ENCODE measurements at regions not wholly inside any gene's neighbourhood (a gene's known extent, or its start where the extent isn't known, plus 50 kb on each side); places are given as distances from the start of the nearest gene placed in this dataset.
"Not testable (repeated sequence)": the region's sequence is repeated elsewhere in the genome, so short reads cannot be mapped to it uniquely, and the experiment has no call there.

DNA sequence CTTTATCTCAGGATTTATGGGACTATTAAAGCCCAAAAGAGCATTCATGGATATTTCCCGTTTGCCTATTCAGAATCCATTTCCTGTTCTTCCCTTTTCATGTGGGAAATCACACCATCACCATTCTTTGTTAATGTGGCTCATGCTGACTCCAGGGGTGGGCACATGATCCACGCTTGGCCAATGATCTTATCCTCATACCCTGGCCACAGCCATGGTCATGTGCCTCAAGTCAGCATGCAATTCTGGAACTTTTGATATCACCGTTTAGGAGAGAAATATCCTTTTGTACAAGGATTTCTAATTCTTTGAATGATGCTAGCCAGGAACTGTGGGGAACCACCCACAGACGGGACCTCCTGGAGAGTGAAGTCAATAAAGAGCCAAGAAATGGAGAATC, 272.2 kb downstream of the PRELID2 start:
- no peak for DNase-seq

DNA sequence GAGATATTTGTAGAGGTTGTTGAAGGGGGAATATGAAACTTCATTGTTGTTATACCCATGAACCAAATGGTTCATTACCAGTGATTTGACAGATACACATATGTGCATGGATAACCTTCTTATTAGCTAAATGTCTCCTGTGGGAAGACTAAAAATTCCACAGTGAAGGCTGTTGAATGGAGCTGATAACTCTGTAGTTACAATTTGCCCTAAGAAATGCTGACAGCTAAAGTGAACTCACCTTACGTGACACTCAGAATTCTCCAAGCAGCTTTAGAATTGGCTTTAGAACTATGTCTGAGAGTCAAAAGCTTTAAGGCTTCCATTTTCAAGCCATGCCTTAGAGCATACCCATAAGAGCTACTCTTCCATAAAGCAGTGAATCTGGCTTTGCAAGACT, 276.9 kb downstream of the PRELID2 start:
- DNase-seq, result no peak

DNA sequence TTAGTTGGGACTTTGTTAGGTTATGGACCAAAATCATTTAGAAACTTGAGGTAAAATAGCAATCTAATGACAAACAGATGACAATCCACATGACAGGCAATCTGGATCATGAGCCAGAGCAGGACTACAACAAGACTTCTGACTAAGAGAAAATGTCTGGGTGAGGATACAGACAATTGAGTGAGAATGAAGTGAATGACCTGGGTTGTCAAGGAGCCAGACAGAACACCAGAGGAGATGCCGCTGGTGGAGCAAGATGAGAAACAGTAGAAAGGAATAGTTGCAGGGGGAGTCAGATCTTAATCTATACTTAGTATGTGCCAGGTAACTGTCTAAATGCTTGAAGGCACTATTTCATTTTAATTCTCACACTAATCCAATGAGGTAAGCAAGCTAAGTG, 277.8 kb downstream of the PRELID2 start:
- DNase-seq, result no peak

DNA sequence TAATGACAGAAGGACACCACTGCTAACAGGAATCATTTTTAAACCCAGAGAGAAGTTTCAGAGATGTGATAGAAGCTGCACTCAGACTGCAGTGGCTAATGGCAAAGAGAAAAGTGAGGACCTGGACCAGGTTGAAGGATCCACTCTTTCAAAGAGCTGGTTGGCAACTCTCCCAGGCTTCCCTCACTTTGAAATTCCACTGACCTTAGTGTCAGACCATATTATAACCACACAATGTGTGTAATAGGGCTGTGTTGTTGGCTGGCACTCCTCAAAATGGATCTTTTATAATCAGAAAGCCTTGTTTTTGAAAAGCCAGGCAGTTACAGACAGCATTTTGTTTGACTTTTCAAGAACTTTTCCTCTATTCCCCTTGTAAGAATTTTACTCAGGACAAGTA, 280.7 kb downstream of the PRELID2 start:
- no peak for DNase-seq

DNA sequence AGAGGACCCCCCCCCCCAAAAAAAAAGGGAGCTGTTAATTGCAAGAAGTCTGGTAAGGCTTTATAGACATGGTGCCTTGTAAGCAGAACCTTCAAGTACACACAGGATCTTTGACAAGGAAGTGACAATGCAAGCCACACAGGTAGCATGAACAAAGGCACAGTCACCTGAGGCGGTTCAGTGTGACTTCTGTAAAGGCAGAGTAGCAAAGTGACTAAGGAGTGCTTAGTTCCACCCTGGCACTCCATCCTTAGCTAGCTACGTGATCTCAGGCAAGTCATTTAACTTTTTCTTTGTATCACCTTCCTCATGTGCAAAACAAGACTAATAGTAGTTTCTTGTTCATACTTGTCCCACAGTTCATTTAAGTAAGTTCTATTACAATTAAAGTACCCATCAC, 282.0 kb downstream of the PRELID2 start:
- no peak for DNase-seq

DNA sequence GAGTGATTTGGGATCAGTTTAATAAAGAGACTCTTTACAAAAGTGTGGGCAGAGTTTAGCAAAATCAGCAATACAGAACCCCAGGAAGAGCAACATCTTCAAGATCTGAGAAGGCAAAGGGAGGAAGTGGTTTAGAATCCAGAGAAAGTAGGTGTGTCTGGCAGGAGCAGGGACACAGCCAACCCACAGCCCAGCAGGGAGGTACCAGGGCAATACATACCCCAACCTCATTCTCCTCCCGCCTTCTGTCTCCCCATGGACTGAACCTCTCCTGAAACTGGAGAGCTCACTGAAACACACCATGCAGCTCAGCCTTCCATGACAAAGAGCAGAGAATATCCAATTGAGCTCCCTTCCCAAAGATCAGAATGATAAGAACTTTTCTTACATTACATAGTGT, 283.4 kb downstream of the PRELID2 start:
- DNase-seq, result no peak

DNA sequence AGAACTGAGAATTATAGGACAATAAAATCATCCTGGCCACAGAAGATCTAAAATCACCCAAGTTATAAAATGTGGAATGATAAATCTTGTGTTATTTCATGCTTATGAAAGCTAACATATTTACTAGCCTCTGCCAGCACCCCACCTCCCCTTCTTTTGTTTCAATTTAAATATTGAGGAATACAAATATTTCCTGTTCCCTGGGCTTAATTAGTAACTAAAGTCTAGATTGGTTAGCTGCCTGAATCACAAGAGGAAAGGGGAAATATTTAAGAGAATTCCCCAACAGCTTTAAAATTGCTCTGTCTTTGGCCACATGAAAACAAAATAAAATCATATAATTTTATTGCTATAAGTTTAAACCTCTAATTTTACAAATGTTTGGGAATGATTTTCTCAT, 287.0 kb downstream of the PRELID2 start:
- DNase-seq, result no peak

DNA sequence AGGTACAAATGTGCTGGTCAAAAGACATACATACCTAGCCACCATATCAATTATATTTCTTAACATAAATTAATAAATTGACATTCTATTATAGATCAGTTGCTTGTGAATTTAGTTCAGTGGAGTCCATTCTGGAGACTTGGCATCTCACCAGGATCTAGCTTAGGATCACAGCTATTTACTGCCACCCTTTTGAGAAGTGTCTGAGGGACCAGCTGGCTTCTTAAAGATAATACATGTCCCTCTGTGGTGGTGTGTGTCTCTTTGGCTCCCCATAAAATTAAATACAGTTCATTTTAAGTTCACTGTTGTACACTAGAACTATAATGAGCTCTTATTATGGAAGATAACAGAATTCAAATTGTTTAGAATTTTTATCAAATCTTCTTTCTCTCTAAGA, 290.7 kb downstream of the PRELID2 start:
- DNase-seq, result no peak

DNA sequence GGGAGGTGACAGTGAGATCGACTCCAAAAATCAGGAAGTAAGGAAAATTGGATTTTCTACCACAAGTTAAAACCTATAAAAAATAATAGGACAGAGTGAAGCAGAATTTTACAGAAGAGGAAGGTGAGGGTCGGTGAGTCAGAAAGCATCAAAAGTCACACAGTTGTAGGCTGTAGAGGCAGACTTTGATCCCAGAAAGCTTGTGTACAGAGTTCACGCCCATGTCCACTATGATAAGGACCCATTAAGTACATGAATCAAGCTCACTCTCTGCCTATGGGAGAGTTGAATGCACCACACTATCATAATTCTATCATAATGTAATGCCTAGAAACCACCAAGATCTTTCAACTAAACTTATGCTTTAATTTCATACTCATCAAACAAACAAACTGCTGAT, 291.2 kb downstream of the PRELID2 start:
- no peak for DNase-seq

DNA sequence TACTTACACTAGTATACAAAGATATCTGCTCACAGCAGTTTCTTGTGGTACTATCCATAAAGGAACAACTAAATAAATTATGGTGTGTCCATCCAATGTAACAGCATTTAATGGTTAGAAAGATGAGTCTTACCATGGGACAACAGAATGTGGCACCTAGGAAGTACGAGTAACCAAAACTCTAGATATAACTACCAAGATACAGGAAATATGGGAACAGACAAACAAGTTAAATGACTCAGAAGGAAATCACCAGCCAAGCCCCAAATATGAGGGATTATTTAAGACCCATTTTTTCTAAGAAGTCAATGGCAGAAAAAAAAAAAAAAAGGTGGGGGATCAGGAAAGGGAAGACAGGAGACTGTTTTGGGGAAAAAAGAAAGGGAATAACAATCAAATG, 294.8 kb downstream of the PRELID2 start:
- no peak for DNase-seq

DNA sequence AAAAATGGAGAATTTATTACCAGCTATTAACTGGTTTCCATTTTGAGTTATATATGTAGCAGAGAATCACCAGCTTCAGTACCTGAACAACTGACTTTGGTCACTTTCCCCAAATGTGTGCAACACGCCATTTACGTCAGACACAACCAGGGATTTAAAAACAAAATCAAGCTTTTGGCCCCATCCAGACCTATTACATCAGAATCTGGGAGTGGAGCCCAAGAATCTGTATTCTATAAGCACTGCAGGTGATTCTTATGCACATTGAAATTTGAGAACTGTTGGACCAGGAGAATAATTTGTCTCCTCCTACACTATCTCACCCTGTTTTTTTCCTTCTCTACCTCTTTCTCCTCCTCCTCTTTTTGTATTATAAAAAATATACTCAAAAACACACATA, 295.9 kb downstream of the PRELID2 start:
- no peak for DNase-seq

DNA sequence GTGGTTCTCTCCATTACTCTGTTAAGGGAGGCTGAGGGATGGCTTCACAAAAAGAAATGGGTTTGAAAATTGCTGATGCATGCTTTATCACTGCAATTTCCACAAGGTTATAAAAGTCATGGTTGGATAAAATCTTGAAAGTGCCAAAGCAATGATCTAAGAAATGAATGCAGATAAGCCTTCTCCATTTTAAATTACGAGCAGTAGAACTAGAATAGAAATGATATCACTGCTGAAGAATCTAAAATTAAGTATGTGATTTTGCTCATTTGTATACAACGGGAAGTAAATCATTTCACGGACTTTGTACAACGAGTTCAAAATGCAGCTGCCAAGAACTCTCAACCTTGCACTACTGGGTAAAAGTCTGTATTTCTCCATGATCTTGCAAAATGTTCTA, 299.0 kb downstream of the PRELID2 start:
- no peak for DNase-seq

DNA sequence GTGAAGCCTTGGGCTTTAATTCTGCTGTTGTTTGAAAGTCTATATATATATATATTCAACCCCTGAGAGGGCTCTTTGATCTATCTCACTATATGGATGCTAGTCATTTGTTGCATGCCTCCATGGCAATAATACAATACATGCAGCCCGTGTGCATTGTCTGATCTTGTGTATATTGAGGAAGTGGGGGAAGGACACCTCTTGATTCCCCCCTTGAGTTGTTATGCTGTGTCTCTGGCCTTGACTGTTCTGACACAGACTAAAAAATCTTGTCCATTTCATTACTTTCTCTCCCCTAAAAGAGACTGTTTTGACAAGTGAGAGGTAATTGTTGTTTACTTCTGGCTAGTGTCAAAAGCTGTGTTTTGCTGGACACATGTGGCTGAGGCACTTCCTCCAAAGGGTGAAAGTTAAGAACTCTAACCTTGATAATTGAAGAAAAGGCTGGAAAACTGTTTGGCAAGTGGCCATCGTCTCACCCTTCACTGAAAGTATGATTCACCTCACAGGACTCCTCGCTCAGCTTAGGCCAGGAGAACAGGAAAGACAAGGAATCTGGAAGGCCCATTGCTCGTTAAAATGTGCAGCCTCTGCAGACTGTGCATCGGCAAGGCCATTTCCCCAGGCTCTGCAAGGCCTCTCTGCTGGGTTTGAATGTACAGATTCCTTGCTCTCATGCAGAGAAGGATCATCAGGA, 304.0 kb downstream of the PRELID2 start:
- no peak for DNase-seq

DNA sequence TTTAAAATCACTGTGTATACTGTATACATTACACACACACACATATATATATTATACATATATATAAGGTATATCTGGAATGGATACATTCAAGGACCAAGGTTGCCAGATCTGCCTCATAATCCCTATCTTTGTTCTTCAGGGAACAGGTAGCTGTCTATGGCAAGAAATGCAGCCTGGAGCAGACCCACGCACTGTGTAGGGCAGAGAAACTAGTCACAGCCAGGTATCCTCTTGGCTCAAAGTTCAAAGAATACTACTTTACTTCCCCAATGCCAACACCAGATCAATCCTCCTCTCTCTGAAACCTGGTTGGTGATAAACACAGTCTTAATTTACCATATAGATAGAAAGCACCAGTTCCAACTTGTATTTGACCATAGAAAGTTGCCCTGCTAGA, 313.6 kb downstream of the PRELID2 start:
- DNase-seq, result no peak

DNA sequence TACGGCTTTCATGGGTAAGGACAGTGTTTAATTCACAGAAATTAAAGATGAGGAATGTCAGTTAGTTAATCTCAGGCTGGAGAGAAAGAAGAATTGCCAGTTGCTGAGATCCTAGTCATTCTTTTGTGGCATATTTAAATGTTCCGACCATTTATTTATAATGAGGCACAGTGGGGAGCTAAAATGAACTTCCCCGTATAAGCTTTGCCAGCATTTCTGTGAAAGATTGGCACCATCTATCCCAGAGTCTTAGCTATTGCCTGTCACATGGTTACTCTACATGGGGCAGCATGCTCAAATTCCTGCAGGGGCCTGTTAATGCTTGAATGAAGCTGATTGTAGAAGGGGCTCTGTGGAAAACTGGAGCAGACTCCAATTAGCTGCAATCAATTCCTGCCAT, 314.1 kb downstream of the PRELID2 start:
- DNase-seq, result no peak

DNA sequence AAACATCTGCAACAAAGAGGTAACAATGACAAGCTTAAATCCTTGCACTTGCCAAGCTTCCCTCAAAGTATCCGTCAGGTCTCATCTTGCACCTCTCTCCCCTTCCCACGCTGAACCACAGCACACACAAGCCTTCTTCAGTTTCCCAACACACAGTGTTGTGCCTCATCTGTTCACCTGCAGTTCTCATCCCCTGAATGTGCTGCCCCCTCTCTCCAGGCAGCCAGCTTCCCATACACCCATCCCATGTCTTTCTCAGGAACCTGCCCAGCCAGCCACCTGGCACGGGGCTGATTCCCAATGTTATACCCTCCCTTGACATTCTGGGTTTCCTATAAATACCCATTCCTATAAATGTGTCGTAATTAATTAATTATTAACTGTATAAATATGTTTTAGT, 314.8 kb downstream of the PRELID2 start:
- DNase-seq, result no peak

DNA sequence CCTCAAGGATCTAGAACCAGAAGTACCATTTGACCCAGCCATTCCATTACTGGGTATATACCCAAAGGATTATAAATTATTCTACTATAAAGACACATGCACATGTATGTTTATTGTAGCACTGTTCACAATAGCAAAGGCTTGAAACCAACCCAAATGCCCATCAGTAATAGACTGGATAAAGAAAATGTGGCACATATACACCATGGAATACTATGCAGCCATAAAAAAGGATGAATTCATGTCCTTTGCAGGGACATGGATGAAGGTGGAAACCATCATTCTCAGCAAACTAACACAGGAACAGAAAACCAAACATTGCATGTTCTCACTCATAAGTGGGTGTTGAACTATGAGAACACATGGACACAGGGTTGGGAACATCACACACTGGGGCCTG, 317.6 kb downstream of the PRELID2 start:
- DNase-seq, result not testable (repeated sequence)

DNA sequence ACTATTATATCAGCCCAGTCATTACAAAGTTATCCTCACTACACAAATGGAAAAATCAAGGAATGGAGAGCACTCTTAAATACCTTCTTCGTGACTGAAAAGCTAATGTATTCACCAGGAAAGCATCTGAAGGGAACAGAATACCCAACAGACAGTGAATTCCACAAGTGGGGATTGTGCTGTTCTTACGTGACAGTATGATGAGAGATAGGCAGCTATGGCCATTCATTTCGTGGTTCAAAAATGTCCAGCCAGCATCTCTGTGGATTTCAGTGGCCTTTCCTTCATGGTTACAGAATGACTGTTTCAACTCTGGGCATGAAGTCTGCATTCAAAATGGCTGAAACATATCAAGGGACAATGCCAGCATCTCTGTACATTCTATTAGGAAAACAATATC, 323.8 kb downstream of the PRELID2 start:
- DNase-seq, result no peak

DNA sequence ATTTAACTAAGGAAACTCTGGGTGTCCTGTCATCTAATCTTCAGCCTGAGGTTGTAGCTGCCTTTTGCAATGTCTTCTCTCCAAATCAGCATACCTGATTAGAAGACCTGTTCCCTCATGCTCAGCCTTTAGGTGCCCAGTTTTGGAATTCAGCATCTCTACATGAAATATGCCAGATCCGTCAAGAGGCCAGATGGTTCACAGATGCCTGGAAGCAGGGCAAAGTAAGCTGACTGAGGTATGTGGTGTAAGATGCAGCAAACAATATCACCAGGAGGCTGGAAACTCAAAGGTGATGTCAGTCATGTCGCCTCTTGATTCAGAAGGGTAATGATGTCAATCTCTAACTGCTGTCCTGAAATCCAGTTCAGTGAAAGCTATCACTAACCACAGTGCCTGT, 324.4 kb downstream of the PRELID2 start:
- DNase-seq, result no peak

DNA sequence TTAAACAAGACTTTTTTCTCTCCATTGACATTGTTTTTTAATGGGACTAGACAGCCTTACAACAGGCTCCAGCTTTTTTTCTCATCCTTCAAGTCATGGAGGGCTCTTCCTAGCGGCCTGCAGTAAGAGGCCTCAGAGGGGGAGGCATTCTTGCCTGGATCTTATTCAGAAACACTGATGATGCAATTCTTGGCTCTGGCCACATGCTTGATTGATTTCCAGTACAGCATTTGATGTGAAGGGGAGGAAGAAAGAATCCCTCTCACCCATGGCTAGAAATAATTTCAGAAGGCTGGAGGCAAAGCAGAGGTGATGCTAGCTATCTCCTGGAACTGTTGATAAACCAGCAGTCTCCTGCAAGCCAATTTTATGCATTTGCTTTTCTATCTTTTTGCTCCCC, 324.8 kb downstream of the PRELID2 start:
- DNase-seq, result no peak

DNA sequence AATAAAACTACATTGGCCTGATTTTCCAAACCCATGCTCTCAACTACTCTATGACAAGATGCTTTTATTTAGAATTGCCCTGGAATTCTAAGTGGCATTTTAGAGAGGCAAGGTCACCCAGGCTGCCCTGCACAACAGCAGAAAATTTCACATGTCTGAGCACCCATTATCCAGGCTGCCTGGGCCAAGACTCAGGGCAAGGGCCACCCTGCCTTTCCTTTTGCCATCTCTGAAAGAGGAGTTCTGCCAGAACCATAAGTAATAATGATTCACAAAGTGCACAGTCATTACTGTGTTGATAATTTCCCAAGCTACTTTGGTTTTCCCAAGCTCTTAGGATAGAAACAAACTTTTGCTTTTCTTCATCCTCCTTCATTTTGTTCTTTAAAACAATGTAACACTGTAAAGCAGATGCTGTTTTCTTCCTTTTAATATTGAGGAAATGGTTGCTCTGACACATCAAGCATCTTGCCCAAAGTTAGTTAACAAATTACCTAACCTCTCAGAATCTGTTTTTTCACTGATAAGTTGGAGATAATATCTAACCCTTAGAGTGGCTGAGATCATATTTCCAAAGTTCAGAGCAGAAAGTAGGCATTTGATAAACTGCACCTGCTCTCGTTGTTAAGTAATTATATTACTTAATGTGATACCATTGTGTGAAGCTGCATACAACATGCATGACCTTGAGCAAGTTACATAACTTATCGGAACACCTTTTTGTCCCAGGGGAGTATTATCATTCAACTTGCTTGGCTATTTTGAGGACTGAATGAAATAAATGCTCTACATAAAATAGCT, 325.6 kb downstream of the PRELID2 start:
- DNase-seq, result peak; percentile 9

DNA sequence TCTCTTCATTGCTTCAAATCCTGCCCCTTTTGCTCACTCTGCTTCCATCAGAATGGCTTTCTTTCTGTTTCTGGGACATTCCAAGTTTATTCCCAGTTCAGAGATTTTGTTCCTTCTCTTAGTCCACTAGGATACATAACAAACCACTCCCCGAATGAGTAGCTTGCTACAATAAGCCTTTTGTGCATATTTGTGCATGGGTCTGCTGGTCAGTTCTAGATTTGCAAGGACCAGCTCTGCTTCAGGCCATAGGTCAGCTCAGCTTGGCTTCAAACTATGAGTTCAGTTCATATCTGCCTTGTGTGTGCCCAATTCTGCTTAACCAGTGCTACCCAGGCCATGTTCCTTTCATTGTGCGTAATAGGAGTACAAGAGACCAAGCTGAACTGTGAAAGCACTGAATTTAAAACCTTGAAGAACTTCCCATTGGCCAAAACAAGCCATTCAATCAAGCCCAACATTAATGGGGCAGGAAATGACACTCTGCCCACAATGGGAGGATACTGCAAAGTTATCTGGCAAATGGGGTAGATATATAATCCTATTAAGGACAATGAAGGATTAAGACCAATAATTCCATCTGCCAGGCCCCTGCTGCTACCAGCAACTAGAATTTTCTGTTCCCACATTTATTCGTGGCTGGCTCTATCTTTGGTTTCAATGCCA, 328.8 kb downstream of the PRELID2 start:
- DNase-seq, result no peak

DNA sequence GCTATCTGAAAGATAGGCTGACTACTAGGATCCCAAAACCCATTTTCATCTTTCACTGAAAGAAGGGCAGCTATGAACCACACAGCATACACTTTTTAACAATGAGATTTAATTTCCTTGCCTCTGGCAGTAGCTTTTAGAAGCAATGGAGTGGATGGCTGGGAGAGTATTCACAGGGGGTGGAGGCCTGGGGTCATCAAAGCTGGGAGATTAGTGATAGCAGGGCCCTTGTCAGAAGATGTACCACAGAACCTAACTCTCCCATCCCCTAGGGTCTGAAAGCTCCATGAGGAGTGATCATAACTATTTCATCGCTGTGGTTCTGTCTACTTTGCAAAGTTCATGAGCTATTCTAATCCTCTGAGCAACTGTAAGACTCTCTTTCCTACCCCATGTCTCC, 332.2 kb downstream of the PRELID2 start:
- no peak for DNase-seq

DNA sequence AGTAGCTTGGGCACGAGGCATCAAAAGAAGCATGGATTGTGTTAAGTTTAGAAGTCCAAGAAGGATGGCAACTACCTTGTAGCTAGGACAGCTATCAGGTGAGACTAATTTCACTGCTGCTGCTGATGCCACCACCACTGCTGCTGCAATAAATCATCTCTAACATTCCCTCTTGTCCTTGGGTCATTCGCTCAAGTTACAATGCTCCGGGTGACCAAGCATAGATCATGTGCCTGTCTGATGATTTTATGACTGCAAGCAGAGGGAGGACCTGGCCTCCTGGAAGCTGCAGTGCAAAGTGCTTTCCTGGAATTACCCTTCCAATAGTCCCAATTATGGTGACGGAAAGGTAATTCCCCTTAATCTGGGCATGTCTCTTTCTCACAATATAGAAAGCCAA, 334.4 kb downstream of the PRELID2 start:
- no peak for DNase-seq

Measured in NCI-H1105 (cell line).